ENCODE measurements at regions not wholly inside any gene's neighbourhood (a gene's known extent, or its start where the extent isn't known, plus 50 kb on each side); places are given as distances from the start of the nearest gene placed in this dataset.

DNA sequence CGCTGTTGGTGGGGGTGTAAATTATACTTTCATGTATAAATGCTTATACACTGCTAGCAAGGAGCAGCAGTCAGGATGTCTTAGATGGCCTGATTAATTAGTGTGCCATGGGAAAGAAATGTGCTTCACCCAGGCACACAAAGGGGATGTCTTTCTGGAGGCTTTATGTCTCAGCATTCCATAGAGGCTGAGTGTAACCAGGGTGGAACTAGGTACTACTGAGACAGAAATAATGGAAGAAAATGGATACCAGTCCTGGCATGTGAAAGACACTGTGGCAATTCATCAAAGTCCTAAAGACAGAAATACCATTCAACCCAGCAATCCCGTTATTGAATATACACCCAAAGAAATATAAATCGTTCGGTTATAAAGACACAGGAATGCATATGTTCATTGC is 52.5 kb downstream of the PF4 start:
- H3K27ac ChIP-seq: no peak overlapping the region
- H3K27me3 ChIP-seq: no peaks in the 10 kb centered on the region
- TF ChIP-seq, protein P1, sequence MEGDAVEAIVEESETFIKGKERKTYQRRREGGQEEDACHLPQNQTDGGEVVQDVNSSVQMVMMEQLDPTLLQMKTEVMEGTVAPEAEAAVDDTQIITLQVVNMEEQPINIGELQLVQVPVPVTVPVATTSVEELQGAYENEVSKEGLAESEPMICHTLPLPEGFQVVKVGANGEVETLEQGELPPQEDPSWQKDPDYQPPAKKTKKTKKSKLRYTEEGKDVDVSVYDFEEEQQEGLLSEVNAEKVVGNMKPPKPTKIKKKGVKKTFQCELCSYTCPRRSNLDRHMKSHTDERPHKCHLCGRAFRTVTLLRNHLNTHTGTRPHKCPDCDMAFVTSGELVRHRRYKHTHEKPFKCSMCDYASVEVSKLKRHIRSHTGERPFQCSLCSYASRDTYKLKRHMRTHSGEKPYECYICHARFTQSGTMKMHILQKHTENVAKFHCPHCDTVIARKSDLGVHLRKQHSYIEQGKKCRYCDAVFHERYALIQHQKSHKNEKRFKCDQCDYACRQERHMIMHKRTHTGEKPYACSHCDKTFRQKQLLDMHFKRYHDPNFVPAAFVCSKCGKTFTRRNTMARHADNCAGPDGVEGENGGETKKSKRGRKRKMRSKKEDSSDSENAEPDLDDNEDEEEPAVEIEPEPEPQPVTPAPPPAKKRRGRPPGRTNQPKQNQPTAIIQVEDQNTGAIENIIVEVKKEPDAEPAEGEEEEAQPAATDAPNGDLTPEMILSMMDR (IDR thresholded peaks at IDR 0.05): no peak
- no peaks in the 10 kb centered on the region for H3K9me3 ChIP-seq
- H3K4me1 ChIP-seq: no peaks in the 10 kb centered on the region
- DNase-seq (ENCODE audit: low spot score): no peak
- H3K4me3 ChIP-seq: no peak overlapping the region
- no peaks in the 10 kb centered on the region for H3K36me3 ChIP-seq

DNA sequence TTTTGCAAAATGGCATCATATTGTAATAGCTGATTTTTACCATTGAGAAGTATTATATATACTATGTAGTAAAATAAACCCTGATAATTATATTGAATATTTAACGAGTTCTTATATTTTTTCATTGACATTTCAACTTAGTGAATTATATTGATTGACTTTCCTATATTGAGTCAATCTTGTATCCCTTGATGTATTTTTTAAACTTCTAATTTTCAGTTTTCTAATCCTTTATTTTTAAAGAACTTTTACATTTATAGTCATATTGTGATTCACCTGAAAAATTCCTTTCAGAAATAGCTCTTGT is 54.4 kb downstream of the CXCL1 start:
- DNase-seq (ENCODE audit: low spot score): no peak
- H3K27ac ChIP-seq: no peak overlapping the region
- H3K4me1 ChIP-seq: no peaks in the 10 kb centered on the region
- H3K27me3 ChIP-seq: no peaks in the 10 kb centered on the region
- H3K9me3 ChIP-seq: no peaks in the 10 kb centered on the region
- TF ChIP-seq, protein P1 (IDR thresholded peaks at IDR 0.05): peak in 1 of 2 donors; percentile 6
- H3K36me3 ChIP-seq: no peaks in the 10 kb centered on the region
- H3K4me3 ChIP-seq: no peak overlapping the region

DNA sequence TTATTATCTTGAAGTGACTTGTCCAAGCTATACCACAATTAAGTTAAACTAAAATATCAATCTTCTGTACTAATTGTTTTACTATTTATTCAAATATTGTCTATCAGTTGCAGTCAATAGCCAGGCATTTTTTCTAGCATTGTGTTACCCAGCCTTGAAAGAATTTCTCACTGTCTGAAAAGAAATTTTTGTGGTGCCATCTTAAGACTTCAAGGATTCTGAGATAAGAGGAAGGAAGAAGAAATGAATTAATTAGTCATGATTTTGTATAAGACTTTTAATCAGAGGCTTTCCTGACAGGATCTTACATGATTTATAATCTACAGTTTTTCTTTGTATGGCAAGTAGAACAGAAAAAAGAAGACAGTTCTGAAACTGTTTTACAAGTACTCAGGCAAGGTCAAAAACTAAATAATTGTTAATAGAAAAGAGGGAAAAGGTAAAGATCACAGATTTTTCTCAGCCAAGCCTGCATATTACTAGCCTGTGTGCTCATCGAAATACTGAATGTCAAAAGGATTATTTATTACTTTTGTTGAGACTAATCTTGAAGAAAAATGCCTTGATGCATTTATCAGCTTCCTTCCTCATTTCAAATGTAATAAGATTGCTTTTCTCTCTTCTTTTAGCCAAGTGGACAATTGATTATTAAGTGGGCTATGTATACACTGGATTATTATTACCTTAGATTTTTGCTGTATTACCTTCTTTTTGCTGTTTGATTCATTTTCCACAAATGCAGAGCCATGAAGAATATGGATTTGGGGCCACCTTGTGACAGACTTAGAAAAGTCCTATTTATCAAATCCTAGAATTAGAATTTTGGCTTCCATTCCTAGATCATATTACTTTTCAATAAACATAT is 53.8 kb downstream of the CXCL1 start:
- Histone ChIP-seq H3K9me3 (no peaks in the 10 kb centered on the region), H3K27me3 (no peaks in the 10 kb centered on the region)
- TF ChIP-seq, protein P1 (IDR thresholded peaks at IDR 0.05): peak in 1 of 2 donors; percentile 55

DNA sequence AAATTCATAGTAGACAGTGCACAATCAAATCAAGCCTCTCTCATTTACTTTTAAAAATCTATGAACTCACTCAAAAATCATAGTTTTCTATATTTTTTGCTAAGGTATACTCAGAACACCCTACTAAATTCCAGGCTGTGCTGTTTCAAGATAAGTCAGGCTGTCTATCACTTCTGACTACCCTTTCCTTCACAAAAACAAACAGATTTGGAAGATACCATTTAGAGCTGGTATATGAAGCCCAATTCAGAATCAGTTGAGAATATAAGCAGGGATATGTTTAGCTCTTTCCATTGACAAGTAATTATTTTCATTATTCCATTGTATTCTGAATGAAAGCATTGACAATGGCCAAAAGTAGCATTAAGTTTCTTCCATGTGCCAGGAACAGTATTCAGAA is 53.1 kb downstream of the CXCL1 start:
- TF ChIP-seq, protein P1 (IDR thresholded peaks at IDR 0.05): no peak
- no peak for DNase-seq (ENCODE audit: low spot score)
- no peaks in the 10 kb centered on the region for H3K27me3 ChIP-seq

More for the DNA sequence above, 53.8 kb downstream of the CXCL1 start:
- Histone ChIP-seq H3K36me3 (no peaks in the 10 kb centered on the region), H3K4me3 (no peak overlapping the region), H3K27ac (no peak overlapping the region), H3K4me1 (no peaks in the 10 kb centered on the region)
- DNase-seq (ENCODE audit: low spot score): no peak

More for the DNA sequence above, 53.1 kb downstream of the CXCL1 start:
- Histone ChIP-seq H3K9me3 (no peaks in the 10 kb centered on the region), H3K27ac (no peak overlapping the region), H3K4me1 (no peaks in the 10 kb centered on the region), H3K4me3 (no peak overlapping the region), H3K36me3 (no peaks in the 10 kb centered on the region)

Measured in right atrium auricular region (tissue), 2 donors.